Neural cell (in vitro differentiated cells): ENCODE measurements at regions not wholly inside any gene's neighbourhood (a gene's known extent, or its start where the extent isn't known, plus 50 kb on each side); places are given as distances from the start of the nearest gene placed in this dataset.

ENCODE experiments used
- EP300 ChIP-seq: fragments of 450-650 bp; conservative IDR thresholded peaks from 2 replicates; pipeline ENCODE4 v1.6.1; 2014; ENCODE audit warnings: antibody characterized with exemption, mild to moderate bottlenecking, moderate library complexity; ENCODE audit not compliant: poor library complexity, severe bottlenecking
- EZH2 ChIP-seq: fragments of 200-600, 300-800 bp; shearing (Covaris generic), sonication (generic); IDR thresholded peaks from 2 replicates; pipeline ENCODE4 v1.6.1; 2014; ENCODE audit warnings: antibody characterized with exemption, low read length, borderline replicate concordance, mild to moderate bottlenecking; ENCODE audit not compliant: insufficient read depth, poor library complexity, severe bottlenecking
- MXI1 ChIP-seq: fragments of 450-650 bp; conservative IDR thresholded peaks from 2 replicates; pipeline ENCODE4 v1.6.1; 2014; ENCODE audit warnings: antibody characterized with exemption, mild to moderate bottlenecking; ENCODE audit not compliant: poor library complexity, severe bottlenecking
- POLR2AphosphoS5 ChIP-seq: IDR thresholded peaks from 2 replicates; pipeline ENCODE4 v1.6.1; 2012
- TF ChIP-seq, protein P1 (sequence below): fragments of 450-650 bp; IDR thresholded peaks from 2 replicates; pipeline ENCODE4 v1.5.1; 2014; ENCODE audit warnings: antibody characterized with exemption, mild to moderate bottlenecking, moderate library complexity; ENCODE audit not compliant: poor library complexity, severe bottlenecking

DNA sequence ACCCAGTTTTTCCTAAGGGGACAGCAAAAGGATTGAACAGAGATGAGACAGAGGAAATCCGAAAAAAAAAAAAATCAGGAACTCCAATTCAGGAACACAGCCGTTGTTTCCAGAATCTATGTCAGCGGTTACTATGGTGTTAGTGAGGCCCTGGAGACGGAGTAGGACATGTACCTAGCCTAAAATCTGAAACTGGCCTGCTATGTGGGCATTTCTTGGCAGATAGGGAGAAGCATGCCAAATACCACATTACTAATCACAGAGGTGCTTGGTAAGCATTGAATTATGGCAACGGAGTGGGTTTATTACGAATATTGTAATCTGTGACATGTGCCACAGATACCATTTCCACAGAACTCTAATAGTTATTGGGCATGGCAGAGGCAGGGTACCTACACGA, 530.6 kb downstream of the CCDC85A start:
- TF ChIP-seq, protein P1, sequence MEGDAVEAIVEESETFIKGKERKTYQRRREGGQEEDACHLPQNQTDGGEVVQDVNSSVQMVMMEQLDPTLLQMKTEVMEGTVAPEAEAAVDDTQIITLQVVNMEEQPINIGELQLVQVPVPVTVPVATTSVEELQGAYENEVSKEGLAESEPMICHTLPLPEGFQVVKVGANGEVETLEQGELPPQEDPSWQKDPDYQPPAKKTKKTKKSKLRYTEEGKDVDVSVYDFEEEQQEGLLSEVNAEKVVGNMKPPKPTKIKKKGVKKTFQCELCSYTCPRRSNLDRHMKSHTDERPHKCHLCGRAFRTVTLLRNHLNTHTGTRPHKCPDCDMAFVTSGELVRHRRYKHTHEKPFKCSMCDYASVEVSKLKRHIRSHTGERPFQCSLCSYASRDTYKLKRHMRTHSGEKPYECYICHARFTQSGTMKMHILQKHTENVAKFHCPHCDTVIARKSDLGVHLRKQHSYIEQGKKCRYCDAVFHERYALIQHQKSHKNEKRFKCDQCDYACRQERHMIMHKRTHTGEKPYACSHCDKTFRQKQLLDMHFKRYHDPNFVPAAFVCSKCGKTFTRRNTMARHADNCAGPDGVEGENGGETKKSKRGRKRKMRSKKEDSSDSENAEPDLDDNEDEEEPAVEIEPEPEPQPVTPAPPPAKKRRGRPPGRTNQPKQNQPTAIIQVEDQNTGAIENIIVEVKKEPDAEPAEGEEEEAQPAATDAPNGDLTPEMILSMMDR = no peak
- TF ChIP-seq POLR2AphosphoS5 (no peak), EP300 (no peak), MXI1 (no peak), EZH2 (no peak)
